ENCODE measurements at regions not wholly inside any gene's neighbourhood (a gene's known extent, or its start where the extent isn't known, plus 50 kb on each side); places are given as distances from the start of the nearest gene placed in this dataset.
A peak's percentile ranks its signal among the peaks of the same experiment; 100 is the strongest.
"Not testable (repeated sequence)": the region's sequence is repeated elsewhere in the genome, so short reads cannot be mapped to it uniquely, and the experiment has no call there.

DNA sequence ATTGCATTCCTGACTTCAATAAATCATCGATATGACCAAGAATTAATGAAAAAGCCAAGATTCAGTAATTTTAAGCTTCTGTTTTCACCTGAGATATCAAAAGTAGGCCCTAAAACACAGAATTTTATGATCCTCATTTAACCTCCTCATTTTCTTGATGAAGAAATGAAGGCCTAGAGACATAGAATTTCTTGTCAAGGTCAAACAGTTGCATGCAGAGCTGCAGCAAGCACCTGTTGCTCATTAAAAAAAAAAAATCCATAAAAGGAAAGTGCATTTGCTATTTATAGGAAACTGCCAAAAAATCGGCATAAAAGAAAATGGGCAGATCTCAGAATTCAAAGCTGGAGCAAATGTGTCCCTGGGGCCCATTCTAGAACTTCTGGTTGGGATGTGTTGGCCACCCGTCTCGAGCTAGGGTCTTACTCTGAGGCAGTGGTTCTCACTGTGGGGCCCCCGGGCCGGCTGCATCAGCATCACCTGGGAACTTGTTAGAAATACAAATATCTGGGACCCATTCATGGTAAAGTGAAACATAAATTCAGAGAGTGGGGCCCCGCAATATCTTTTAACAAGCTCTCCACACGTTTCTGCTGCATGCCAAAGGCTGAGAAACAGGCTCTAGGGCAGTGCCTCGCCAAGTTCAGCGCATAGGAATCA is 224.7 kb upstream of the UBL3 start:
- Histone ChIP-seq H3K27ac (no peak overlapping the region), H3K4me2 (peak overlapping the region; percentile 70), H3K4me3 (no peak overlapping the region), H3K4me1 (peaks cover 55% of the 10 kb centered on the region), H3K9ac (no peak overlapping the region), H3K36me3 (no peaks in the 10 kb centered on the region), H3K9me3 (0 out of 2 replicates have a peak, but pooled peaks cover under 1% of the 10 kb centered on the region), H4K20me1 (no peaks in the 10 kb centered on the region), H3K27me3 (no peaks in the 10 kb centered on the region)
- TF ChIP-seq Cebpa-rat (IDR thresholded peaks at IDR 0.05) = no peak

DNA sequence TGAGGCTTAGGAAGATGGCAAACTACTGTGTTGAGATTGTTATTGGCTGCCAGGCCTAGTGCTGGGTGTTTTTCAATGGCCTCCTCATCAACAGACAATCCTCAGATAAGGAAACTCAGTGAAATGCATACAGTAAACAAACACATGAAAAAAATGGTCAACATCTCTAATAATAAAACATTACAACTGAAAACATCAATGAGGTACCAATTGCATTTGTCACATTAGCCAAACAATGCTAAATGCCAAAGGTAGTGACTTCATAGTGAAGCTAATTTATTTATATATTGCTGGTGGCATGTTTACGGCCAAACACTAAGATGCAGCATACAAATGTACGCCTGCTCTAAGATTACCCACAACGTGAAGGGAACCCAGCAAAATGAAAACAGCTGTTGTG is 224.0 kb upstream of the UBL3 start:
- Histone ChIP-seq H3K27me3 (no peaks in the 10 kb centered on the region), H3K36me3 (no peaks in the 10 kb centered on the region), H3K27ac (no peak overlapping the region), H3K4me2 (no peak overlapping the region), H4K20me1 (no peaks in the 10 kb centered on the region), H3K4me3 (no peak overlapping the region), H3K4me1 (peaks cover 48% of the 10 kb centered on the region), H3K9me3 (no peaks in the 10 kb centered on the region), H3K9ac (no peak overlapping the region)
- no peak for TF ChIP-seq Cebpa-rat (IDR thresholded peaks at IDR 0.05)

DNA sequence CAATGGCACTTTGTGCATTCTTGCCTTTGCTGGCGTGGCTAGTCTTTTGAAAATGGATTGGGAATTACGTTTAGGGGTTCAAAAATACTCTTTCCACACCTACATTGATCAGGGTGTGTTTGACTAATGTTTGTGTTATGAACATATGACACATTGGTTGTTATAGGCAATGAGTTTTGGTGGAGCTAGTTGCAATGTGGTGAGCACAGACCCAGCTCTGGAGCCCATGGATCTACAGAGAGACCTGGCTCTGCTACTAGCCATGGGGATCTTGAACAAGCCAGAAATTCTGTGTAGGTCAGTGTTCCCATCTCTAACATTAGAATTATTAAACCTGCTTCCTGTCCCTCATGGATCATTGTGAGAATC is 222.4 kb upstream of the UBL3 start:
- no peaks in the 10 kb centered on the region for H3K9me3 ChIP-seq
- H4K20me1 ChIP-seq = no peaks in the 10 kb centered on the region
- H3K27ac ChIP-seq = no peak overlapping the region
- H3K27me3 ChIP-seq = no peaks in the 10 kb centered on the region
- H3K4me2 ChIP-seq = no peak overlapping the region
- TF ChIP-seq Cebpa-rat (IDR thresholded peaks at IDR 0.05) = no peak
- H3K9ac ChIP-seq = no peak overlapping the region
- H3K36me3 ChIP-seq = no peaks in the 10 kb centered on the region
- H3K4me1 ChIP-seq = peaks cover 32% of the 10 kb centered on the region
- H3K4me3 ChIP-seq = no peak overlapping the region

DNA sequence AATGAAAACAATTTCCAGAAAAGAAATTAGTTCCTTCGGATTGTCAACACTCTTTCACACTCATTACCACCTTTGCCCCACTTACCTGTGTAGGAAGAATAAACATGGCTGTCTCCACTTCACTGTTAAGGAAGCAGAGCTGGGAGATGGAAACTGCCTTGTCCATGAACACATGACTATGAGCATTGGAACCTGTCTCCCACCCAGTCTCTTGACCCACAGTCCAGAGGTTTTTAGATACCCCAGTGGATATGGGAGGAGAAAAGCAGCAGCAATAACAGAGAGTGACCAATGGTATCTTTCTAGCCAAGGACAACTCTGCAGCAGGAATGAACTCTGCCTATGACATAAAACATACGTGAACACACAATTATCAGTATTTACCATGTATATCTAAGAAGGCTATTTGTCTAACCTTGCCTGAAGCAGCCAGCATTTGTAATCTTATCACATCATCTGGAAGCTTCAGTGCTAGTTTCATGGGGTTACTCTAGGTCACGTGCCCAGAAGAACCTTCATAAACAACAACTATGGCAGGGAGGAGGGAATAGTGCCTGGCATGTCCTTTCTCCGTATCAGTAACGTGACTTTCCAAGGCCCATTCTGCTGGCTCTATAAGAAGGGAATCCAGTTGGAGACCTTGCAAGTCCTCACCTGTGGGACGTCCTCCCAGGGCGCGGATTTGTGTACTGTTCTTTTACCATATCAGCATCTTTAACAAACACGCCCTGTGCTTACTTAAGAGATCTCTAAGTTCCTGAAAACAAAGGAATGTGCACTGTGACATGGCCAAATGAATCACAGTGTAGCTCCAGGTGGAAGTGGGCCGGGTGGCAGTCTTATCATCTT is 221.8 kb upstream of the UBL3 start:
- Histone ChIP-seq H3K4me1 (peaks cover 26% of the 10 kb centered on the region), H3K9me3 (no peaks in the 10 kb centered on the region), H3K27ac (no peak overlapping the region), H3K9ac (no peak overlapping the region), H3K36me3 (no peaks in the 10 kb centered on the region), H3K27me3 (no peaks in the 10 kb centered on the region), H3K4me3 (no peak overlapping the region), H3K4me2 (no peak overlapping the region), H4K20me1 (no peaks in the 10 kb centered on the region)
- TF ChIP-seq Cebpa-rat (IDR thresholded peaks at IDR 0.05) = no peak

DNA sequence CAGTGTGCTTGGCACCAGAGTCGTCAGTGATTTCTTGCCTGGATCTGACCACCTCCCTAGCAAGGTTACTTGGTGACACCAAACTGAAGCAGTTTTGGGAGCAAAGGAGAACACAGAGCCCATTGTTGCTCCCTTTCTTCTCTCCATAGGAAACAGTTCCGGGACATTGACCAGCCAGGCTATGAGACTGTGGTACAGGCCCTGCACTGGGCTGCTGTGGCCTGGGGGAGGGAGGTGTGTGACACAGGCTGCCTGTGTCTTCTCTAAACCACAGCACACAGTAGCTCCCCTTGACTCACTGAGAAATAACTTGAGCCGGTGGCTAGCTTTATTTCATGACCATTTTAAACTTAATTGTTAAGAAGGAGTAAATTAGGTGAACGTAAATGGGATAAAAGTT is 214.8 kb upstream of the UBL3 start:
- Histone ChIP-seq H3K27ac (no peak overlapping the region), H3K4me1 (no peaks in the 10 kb centered on the region), H3K27me3 (no peaks in the 10 kb centered on the region), H3K4me3 (no peak overlapping the region), H3K9ac (no peak overlapping the region), H3K9me3 (0 out of 2 replicates have a peak, but pooled peaks cover 2% of the 10 kb centered on the region), H3K4me2 (no peak overlapping the region), H4K20me1 (no peaks in the 10 kb centered on the region), H3K36me3 (no peaks in the 10 kb centered on the region)
- TF ChIP-seq Cebpa-rat (IDR thresholded peaks at IDR 0.05) = no peak

DNA sequence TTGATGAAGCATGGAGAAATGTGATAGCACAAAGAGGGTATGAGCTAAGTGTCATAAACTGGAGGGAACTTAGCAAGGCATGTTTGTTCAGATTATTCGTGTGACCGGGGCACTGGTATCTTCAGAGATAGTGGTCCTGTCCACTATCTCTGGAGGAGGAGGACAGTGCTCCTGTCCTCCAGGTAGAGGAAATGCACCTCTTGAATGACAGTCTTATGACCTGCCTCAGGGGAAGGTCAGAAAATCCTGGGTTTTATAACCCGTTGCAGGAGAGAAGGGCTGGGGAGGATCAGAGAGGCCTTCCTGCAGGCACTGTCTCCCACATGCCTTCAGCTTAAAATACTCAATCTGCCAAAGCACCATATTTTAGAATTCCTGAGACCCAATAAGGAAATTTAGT is 213.5 kb upstream of the UBL3 start:
- no peaks in the 10 kb centered on the region for H3K36me3 ChIP-seq
- no peak overlapping the region for H3K4me3 ChIP-seq
- no peak overlapping the region for H3K27ac ChIP-seq
- no peak overlapping the region for H3K9ac ChIP-seq
- H3K4me1 ChIP-seq = no peaks in the 10 kb centered on the region
- TF ChIP-seq Cebpa-rat (IDR thresholded peaks at IDR 0.05) = no peak
- H3K4me2 ChIP-seq = no peak overlapping the region
- no peaks in the 10 kb centered on the region for H4K20me1 ChIP-seq
- peaks cover 11% of the 10 kb centered on the region for H3K9me3 ChIP-seq
- no peaks in the 10 kb centered on the region for H3K27me3 ChIP-seq

DNA sequence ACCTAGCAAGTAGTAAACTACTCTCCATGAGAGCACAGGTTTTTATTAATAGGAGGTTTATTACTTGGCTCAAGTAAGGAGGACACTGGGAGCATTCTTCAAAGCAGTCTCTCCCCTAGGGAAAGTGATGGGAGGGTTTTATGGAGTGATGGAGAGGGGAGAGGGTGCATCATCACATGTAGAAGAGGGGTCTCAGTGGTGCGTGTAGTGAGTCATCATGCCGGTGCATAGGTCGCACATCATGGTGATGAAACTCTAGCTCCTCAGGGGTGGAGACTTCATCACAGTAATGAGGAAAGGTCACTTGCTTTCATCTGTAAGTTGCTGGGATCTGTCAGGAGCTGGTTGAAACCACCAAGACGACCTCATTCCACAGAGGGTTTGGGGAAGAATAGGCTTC is 210.8 kb upstream of the UBL3 start:
- Histone ChIP-seq H3K27me3 (no peaks in the 10 kb centered on the region), H3K9ac (no peak overlapping the region), H3K4me3 (no peak overlapping the region), H3K4me1 (no peaks in the 10 kb centered on the region), H3K4me2 (no peak overlapping the region), H3K9me3 (peaks cover 19% of the 10 kb centered on the region), H4K20me1 (no peaks in the 10 kb centered on the region), H3K36me3 (no peaks in the 10 kb centered on the region), H3K27ac (no peak overlapping the region)
- no peak for TF ChIP-seq Cebpa-rat (IDR thresholded peaks at IDR 0.05)

DNA sequence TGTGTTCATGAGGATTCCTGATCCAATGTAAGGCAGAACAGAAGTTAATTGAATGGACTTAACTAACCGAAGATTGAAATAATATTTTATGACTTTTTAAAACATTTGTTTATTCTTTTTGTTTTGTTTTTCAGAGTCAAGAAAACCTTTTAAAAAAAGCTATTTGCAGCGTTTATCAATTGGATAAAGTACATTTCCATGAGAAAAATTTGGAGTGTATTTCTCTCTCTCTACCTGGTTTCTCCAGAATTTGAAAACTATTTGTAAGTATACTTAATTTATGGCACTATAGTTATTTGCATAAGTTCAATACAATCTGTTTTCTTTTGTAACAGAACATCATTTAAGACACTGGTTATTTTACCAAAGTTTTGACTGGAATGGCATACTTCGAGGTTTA is 208.0 kb upstream of the UBL3 start:
- Histone ChIP-seq H3K4me2 (no peak overlapping the region), H3K4me1 (no peaks in the 10 kb centered on the region), H3K27ac (no peak overlapping the region), H3K9me3 (peaks cover 23% of the 10 kb centered on the region), H4K20me1 (no peaks in the 10 kb centered on the region), H3K27me3 (no peaks in the 10 kb centered on the region), H3K4me3 (no peak overlapping the region), H3K9ac (no peak overlapping the region), H3K36me3 (no peaks in the 10 kb centered on the region)
- no peak for TF ChIP-seq Cebpa-rat (IDR thresholded peaks at IDR 0.05)

DNA sequence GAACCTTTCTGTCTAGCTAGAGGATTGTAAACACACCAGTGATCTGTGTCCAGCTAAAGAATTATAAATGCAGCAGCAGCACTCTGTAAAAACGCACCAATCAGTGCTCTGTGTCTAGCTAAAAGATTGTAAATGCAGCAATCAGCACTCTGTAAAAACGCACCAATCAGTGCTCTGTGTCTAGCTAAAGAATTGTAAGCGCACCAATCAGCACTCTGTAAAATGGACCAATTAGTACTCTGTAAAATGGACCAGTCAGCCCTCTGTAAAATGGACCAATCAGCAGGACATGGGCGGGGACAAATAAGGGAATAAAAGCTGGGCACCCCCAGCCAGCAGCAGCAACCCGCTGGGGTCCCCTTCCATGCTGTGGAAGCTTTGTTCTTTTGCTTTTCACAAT is 204.1 kb upstream of the UBL3 start:
- H4K20me1 ChIP-seq, H3K9ac ChIP-seq, H3K4me2 ChIP-seq, H3K4me3 ChIP-seq, H3K36me3 ChIP-seq, H3K27ac ChIP-seq, H3K27me3 ChIP-seq, H3K4me1 ChIP-seq: not testable (repeated sequence)
- peaks cover 16% of the 10 kb centered on the region for H3K9me3 ChIP-seq

DNA sequence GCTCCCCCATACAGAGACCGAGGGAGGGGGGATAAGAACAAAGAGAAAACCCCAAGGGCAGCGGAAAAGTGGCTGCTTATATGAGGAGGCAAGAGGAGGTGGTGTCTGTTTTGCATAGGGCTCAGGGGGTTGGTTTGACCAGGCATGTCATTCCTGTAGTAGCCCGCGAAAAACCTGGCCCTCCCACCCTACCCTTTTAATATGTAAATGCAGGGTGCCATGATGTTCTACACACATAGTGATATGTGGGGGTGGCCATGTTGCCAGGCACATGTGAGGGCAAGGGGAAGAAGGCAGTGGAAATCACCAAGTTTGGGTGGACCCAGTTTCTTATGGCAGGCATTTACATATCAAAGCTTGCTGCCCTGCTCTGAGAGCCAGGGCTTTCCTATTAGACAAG is 203.5 kb upstream of the UBL3 start:
- no peak overlapping the region for H3K4me2 ChIP-seq
- no peak overlapping the region for H3K9ac ChIP-seq
- no peaks in the 10 kb centered on the region for H3K36me3 ChIP-seq
- H4K20me1 ChIP-seq = no peaks in the 10 kb centered on the region
- no peak for TF ChIP-seq Cebpa-rat (IDR thresholded peaks at IDR 0.05)
- H3K27me3 ChIP-seq = no peaks in the 10 kb centered on the region
- H3K4me1 ChIP-seq = peaks cover 8% of the 10 kb centered on the region; the same call in 1 of the 2 replicates
- H3K27ac ChIP-seq = no peak overlapping the region
- peaks cover 13% of the 10 kb centered on the region for H3K9me3 ChIP-seq
- no peak overlapping the region for H3K4me3 ChIP-seq
